ENCODE measurements at regions not wholly inside any gene's neighbourhood (a gene's known extent, or its start where the extent isn't known, plus 50 kb on each side); places are given as distances from the start of the nearest gene placed in this dataset.

DNA sequence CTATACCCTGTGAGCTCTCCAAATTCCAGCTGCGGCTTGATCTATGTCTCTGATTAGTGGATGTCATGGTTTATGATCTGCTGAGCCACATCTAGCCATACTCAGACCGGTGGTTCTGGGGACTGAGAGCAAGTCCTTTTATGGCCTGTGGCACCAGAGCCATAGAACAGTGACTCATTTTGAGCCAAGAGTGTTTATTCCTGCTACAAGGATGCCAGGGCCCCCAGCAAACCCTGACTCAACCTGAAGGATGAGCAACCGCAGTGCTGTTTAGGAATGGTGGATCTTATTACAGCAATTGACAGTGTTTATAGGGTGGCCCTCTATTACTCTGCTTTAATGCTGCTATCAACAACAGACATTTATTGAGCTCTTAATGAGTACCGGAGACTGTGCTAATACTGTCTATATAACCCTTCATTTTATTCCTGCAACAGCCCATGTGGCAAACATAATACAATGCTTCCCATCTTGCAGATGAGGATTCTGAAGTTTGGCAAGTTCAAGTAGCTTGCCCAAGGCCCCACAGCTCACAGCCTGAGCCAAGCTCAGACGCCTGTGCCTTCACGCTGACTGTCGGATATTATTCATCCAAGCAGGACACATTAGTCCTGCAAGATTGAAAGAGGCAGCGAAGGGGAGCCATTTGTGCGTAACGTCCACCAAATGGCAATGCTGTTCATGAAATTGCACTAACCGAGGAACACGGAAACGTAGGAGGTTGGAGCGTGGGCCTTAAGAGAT, 273.6 kb upstream of the PWP1 start:
- DNase-seq = no peak

- DNase-seq = no peak
These were observed 270.5 kb upstream of the PWP1 start for GRCh38 chr12:107415071-107415470.

DNA sequence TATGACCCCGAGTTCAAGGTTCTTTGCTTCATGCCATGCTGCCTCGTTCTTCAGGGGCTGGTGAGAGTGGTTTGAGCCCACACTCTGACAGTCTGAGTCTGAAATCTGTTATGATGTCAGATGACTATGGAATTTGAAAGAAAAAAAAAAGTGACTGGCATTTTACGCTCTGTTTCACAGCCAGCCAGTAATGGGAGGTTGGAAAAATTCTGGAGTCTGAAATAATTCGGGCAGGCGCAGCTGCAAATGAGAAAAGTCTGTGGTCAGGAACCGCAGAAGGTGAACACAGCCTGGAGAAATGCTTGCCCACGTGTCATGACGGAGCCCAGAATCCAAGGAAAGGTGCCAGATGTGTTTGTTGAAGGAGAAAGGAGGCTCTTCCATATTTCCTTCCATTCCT, 269.8 kb upstream of the PWP1 start:
- DNase-seq = no peak

GRCh38 chr12:107417004-107417403, 268.6 kb upstream of the PWP1 start:
- DNase-seq = no peak

- DNase-seq = no peak
These were observed 266.6 kb upstream of the PWP1 start for GRCh38 chr12:107418981-107419380.

DNA sequence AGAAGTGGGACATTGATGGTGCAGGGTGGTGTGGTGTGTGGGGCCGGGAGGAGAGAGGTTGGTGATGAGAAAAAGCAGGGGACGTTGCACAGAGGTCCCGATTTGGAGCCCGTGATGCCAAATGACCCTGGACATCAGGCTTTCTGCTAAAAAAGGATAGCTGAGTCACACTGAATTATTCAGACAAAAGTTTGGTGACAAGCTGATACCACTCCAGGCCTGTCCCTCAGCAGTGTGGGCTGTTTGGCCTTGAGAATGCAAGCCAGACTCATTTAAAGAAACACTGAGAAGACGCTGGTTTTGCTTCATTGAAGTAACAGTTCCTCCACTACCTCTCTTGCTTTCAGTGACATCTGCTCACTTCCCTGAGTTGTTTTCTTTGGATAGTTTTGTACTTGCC, 262.1 kb upstream of the PWP1 start:
- DNase-seq = no peak

DNA sequence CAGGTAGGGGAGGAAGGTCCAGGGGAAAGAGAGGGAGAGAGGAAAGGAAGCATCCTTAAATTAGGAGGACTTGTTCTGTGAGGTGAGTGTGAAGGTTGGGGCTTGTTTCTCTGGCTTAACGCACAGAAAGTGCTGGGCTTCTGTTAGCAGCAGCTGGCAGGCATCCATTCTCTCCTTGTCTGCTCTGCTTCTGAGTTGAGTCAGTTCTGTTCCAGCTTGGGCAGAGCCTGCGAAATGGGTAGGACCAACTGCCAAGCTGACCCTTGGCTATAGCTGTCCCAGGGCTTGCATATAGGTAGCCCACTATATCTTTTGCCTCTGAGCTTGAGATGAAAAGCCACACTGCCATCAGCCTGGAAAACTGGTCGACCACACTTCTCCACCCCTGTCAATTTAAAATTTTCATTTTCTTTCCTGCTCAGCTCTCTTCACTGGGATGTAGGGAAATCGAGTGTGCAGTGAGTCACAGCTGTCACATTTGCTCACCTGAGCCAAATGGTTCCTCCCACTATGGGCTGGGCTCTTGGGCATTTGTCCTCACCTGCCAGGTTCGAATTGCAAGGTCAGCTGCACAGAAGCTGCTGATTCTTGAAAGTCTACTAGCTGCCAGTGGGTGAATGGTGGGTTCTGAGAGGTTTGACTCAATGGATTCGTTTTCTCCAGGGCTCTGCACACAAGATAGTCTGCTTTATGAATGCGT, 256.4 kb upstream of the PWP1 start:
- DNase-seq = no peak

DNA sequence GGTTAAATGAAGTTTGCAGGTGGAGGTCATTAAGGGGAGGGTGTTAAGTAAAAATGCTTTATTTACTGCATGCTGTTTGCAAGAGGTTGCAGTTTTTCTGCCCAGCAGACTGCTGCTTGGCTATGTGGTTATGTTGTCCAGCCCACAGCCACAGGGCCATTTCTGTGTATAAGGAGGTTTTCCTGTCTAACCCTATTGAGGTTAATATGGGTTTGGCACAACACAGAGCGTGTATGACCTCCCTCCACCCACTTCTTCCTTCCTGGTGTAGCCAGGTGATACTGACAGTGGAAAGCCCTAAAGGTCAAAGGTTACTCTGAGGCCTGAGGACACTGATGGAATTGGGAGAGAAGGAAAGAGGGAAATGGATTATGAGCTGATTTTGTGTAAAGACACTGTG, 253.7 kb upstream of the PWP1 start:
- DNase-seq = no peak

DNA sequence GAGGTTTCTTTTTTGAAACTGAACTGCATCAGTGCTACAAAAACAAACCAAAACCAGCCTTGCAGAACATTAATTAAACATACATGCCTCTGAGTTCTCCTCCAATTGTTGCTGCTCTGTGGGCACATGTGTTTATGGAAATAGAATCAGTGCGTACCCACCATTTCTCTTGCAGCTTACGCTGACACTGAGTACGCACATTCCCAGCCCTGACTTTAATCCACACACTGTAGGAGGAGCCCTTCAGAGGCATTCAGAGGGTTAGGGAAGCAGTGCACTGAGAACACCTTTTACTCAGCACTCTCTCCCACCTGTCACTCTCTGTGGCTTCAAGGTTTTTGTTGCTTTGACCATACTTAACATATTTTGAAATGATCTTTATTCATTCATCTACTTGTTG, 250.5 kb upstream of the PWP1 start:
- no peak for DNase-seq

DNA sequence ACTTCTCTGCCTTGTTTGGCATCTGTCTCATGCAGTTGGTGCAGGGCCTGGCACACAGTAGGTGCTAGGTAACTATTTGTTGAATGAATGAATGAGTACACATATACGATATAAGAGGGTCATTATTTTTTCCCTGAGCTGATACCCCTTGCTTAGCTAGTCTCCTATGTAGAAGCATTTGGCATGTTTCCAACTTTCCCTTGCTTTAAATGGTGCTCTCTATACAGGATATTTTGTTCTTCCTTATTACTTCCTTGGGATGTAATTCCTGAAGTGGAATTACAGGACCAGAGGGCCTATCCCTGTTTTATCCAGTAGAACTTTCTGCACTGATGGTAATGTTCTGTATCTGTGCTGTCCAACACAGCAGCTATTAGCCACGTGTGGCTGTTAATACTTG, 250.1 kb upstream of the PWP1 start:
- no peak for DNase-seq

DNA sequence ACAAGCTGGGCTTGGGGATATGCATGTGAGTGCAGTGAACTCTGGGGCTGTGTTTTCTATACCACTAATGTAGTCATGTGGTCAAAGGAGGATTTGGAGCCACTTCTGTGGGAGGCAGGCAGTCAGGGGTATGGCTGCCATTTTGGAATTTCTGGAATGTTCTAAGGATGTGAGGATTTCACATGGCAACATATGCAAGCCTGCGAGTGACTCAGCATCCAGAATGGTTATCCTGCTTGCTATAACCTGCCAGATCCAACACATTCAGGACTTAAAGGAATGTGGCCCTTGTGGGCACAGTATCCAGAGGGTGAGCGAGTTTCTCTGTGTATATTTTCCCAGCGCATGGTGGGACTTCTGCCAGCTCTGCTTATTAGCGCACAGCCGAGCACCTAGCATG, 249.2 kb upstream of the PWP1 start:
- no peak for DNase-seq

- DNase-seq = no peak
These were observed 248.8 kb upstream of the PWP1 start for GRCh38 chr12:107436836-107437235.

DNA sequence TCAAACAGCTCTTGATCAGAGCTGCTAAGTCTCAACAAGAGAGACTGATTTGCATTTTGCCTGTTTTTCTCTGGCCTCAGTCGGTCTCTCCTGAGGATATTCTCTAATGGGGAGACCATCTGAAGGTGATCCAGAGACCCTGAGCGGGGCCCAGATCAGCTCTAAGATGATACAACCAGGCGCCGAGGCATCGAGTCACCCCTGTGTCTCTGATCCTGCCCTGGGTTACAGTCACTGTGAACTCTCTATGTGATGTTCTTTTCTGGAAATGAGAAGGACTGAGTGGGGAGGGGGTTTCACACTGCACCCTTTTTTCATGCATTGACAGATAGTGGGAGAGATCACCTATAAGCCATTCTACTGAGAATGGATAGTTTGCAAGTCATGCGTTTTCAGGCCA, 247.6 kb upstream of the PWP1 start:
- no peak for DNase-seq

GRCh38 chr12:107439026-107439738, 246.4 kb upstream of the PWP1 start:
- no peak for DNase-seq

DNA sequence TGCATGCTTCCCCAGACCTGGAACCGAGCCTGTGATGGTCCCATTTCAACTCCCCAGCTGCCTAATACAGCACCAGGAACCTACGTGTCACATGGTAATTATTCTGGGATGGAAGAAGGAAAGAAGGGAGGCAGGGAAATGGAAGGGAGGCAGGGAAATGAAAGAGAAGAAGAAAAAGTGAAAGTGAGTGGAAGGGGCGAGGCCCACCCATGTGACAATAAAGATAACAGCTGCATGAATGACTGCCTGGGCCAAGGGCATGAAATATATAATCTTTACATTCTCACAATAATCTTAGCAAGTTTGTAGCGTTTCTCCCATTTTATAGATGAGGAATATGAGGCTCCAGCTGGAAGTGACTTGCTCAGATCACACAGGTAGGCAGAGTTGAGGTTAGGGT, 245.0 kb upstream of the PWP1 start:
- DNase-seq = no peak

GRCh38 chr12:107441665-107442300, 243.8 kb upstream of the PWP1 start:
- DNase-seq = no peak

GRCh38 chr12:107442326-107442987, 243.1 kb upstream of the PWP1 start:
- DNase-seq = no peak

GRCh38 chr12:107443320-107444090, 242.1 kb upstream of the PWP1 start:
- no peak for DNase-seq

- DNase-seq = no peak
These were observed 240.8 kb upstream of the PWP1 start for GRCh38 chr12:107444771-107445170.

GRCh38 chr12:107446476-107446875, 239.1 kb upstream of the PWP1 start:
- DNase-seq = no peak

DNA sequence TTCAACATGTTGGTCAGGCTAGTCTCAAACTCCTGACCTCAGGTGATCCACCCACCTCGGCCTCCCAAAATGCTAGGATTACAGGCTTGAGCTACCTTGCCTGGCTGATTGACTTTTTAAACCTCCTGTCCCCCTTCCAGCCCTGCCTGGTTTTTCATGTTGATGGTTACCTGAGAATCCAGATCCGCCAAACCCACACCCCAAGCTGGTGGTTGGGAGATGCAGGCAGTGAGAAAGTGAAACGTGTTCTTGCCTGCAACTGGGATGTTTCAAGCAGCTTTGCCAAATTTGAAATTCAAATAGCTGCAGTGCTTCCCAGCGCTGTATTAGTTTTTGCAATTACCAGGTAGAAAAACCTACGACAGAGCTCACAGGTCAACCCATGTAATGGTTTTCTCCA, 238.3 kb upstream of the PWP1 start:
- no peak for DNase-seq

DNA sequence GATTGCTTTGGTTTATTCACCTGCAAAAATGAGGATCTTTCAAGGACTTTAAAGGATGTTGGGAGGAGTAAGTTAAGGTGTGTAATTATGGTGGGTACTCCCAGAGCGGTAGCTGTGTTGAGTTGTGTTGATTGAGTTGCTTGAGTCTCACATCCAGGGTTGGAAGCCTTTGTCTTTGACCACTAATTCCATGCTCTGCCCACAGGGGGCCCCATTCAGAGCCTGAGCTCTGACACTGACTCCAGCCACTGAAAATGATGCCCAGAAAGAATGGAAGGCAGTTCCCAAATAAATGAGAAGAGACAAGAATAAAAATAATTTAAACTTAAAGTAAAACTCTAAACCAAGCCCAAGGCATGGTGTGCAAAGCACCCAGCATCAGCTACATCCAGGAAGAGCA, 237.4 kb upstream of the PWP1 start:
- DNase-seq = no peak
